GM18909 (cell line): ENCODE measurements at regions not wholly inside any gene's neighbourhood (a gene's known extent, or its start where the extent isn't known, plus 50 kb on each side); places are given as distances from the start of the nearest gene placed in this dataset.

ENCODE experiments used
- ATAC-seq: cut with Tn5 transposase; IDR thresholded peaks from one replicate; pipeline ENCODE4 v1.9.1; 2021; ENCODE audit warnings: mild to moderate bottlenecking; ENCODE audit not compliant: unreplicated experiment, poor library complexity

- ATAC-seq: no peak
Observed at GRCh38 chr12:30006021-30006420, 222.3 kb upstream of the TMTC1 start.

GRCh38 chr12:30003321-30003720, 219.6 kb upstream of the TMTC1 start:
- no peak for ATAC-seq

GRCh38 chr12:30002677-30003076, 218.9 kb upstream of the TMTC1 start:
- no peak for ATAC-seq

- no peak for ATAC-seq
Observed at GRCh38 chr12:30000401-30000800, 216.7 kb upstream of the TMTC1 start.

- no peak for ATAC-seq
Observed at GRCh38 chr12:29996993-29997392, 213.3 kb upstream of the TMTC1 start.

- ATAC-seq: no peak
Observed at GRCh38 chr12:29992366-29992765, 208.6 kb upstream of the TMTC1 start.

- no peak for ATAC-seq
Observed at GRCh38 chr12:29991924-29992323, 208.2 kb upstream of the TMTC1 start.

- ATAC-seq: no peak
Observed at GRCh38 chr12:29990971-29991370, 207.2 kb upstream of the TMTC1 start.

- no peak for ATAC-seq
Observed at GRCh38 chr12:29983851-29984250, 200.1 kb upstream of the TMTC1 start.

GRCh38 chr12:29980304-29980703, 196.6 kb upstream of the TMTC1 start:
- ATAC-seq: no peak

- no peak for ATAC-seq
Observed at GRCh38 chr12:29971446-29971845, 187.7 kb upstream of the TMTC1 start.

GRCh38 chr12:29970501-29970900, 186.8 kb upstream of the TMTC1 start:
- no peak for ATAC-seq

GRCh38 chr12:29962276-29963035, 178.7 kb upstream of the TMTC1 start:
- no peak for ATAC-seq

- ATAC-seq: no peak
Observed at GRCh38 chr12:29961231-29961630, 177.5 kb upstream of the TMTC1 start.

- no peak for ATAC-seq
Observed at GRCh38 chr12:29960122-29960521, 176.4 kb upstream of the TMTC1 start.

GRCh38 chr12:29957835-29958234, 174.1 kb upstream of the TMTC1 start:
- no peak for ATAC-seq

- no peak for ATAC-seq
Observed at GRCh38 chr12:29945904-29946303, 162.2 kb upstream of the TMTC1 start.

- ATAC-seq: no peak
Observed at GRCh38 chr12:29944269-29945000, 160.7 kb upstream of the TMTC1 start.

GRCh38 chr12:29943683-29944082, 159.9 kb upstream of the TMTC1 start:
- ATAC-seq: no peak

GRCh38 chr12:29940811-29941210, 157.1 kb upstream of the TMTC1 start:
- ATAC-seq: no peak

- no peak for ATAC-seq
Observed at GRCh38 chr12:29930503-29930902, 146.8 kb upstream of the TMTC1 start.

- no peak for ATAC-seq
Observed at GRCh38 chr12:29929295-29929694, 145.6 kb upstream of the TMTC1 start.
